Keratinocyte (primary cell): ENCODE measurements at regions not wholly inside any gene's neighbourhood (a gene's known extent, or its start where the extent isn't known, plus 50 kb on each side); places are given as distances from the start of the nearest gene placed in this dataset.

Experiments
- CTCF ChIP-seq, 3 experiments: IDR thresholded peaks in 1 of 3; conservative IDR thresholded peaks in 1 of 3; optimal IDR thresholded peaks in 1 of 3; 2 replicates in 2 of 3; 3 replicates in 1 of 3; pipeline versions ENCODE3 to v1.5.1; 2011; ENCODE audit warnings: low read length in 3 of 3, mild to moderate bottlenecking in 3 of 3, moderate library complexity in 2 of 3, control low read depth in 1 of 3, inconsistent platforms in 1 of 3; ENCODE audit not compliant: insufficient read depth in 2 of 3; ENCODE audit errors: extremely low read depth in 1 of 3
- EZH2 ChIP-seq: IDR thresholded peaks from one replicate; pipeline ENCODE4 v1.6.1; 2012; ENCODE audit warnings: inconsistent platforms, mild to moderate bottlenecking, low read length, moderate library complexity

GRCh38 chr12:42021469-42021868 is 123.2 kb downstream of the GXYLT1 start:
- TF ChIP-seq CTCF (optimal IDR thresholded peaks at IDR 0.05 in 1 of 3, IDR thresholded peaks at IDR 0.05 in 1 of 3, conservative IDR thresholded peaks at IDR 0.05 in 1 of 3; ENCODE audit: extremely low read depth in 1 of 3, insufficient read depth in 2 of 3, low read length in 3 of 3) = no peak
- no peak for TF ChIP-seq EZH2
